HCT116 (cell line): ENCODE measurements at regions not wholly inside any gene's neighbourhood (a gene's known extent, or its start where the extent isn't known, plus 50 kb on each side); places are given as distances from the start of the nearest gene placed in this dataset.

Experiments used
- CEBPB ChIP-seq: IDR thresholded peaks from 2 replicates; pipeline ENCODE4 v1.6.1; 2012; ENCODE audit warnings: low read depth
- CTCF ChIP-seq, 3 experiments: fragments of 200-600 bp in 1 of 3; sonication (generic) in 1 of 3; IDR thresholded peaks in 2 of 3; conservative IDR thresholded peaks in 1 of 3; 2 replicates each; pipeline ENCODE4 v1.5.1; 2012 to 2017; ENCODE audit warnings: low read depth in 2 of 3, low read length in 2 of 3, antibody characterized with exemption in 1 of 3, borderline replicate concordance in 1 of 3, control low read depth in 1 of 3, mild to moderate bottlenecking in 1 of 3, mixed read lengths in 1 of 3, mixed run types in 1 of 3, moderate library complexity in 1 of 3; ENCODE audit not compliant: insufficient read depth in 1 of 3
- ELF1 ChIP-seq: IDR thresholded peaks from 2 replicates; pipeline ENCODE4 v1.6.1; 2012; ENCODE audit warnings: low read depth, borderline replicate concordance
- FOSL1 ChIP-seq: IDR thresholded peaks from 2 replicates; pipeline ENCODE4 v1.6.1; 2012; ENCODE audit warnings: low read depth
- MAX ChIP-seq: IDR thresholded peaks from 2 replicates; pipeline ENCODE4 v1.6.1; 2012
- POLR2A ChIP-seq: IDR thresholded peaks from 2 replicates; pipeline ENCODE4 v1.7.0; 2011; ENCODE audit warnings: borderline replicate concordance; ENCODE audit not compliant: insufficient read depth, insufficient read length; ENCODE audit errors: extremely low read depth
- POLR2AphosphoS5 ChIP-seq: IDR thresholded peaks from 2 replicates; pipeline ENCODE4 v1.6.1; 2011; ENCODE audit warnings: mild to moderate bottlenecking, low read depth, low read length, moderate library complexity
- RAD21 ChIP-seq: IDR thresholded peaks from 2 replicates; pipeline ENCODE4 v1.6.1; 2012; ENCODE audit warnings: low read depth, mild to moderate bottlenecking
- TCF7L2 ChIP-seq: IDR thresholded peaks from 2 replicates; pipeline ENCODE4 v1.7.0; 2011; ENCODE audit warnings: borderline replicate concordance, inconsistent platforms; ENCODE audit not compliant: insufficient read depth, insufficient read length; ENCODE audit errors: extremely low read depth
- ZFX ChIP-seq: fragments of 450-650 bp; IDR thresholded peaks from 2 replicates; pipeline ENCODE4 v1.6.1; 2017

GRCh38 chr5:72722792-72723452, 93.5 kb upstream of the TNPO1 start:
- TF ChIP-seq TCF7L2: no peak
- TF ChIP-seq CTCF (IDR thresholded peaks at IDR 0.05 in 2 of 3, conservative IDR thresholded peaks at IDR 0.05 in 1 of 3; ENCODE audit: borderline replicate concordance in 1 of 3, insufficient read depth in 1 of 3, low read depth in 2 of 3, low read length in 2 of 3): no peak
- no peak for TF ChIP-seq CEBPB
- no peak for TF ChIP-seq POLR2A
- TF ChIP-seq ELF1: no peak
- no peak for TF ChIP-seq MAX
- TF ChIP-seq ZFX: no peak
- TF ChIP-seq POLR2AphosphoS5: no peak
- TF ChIP-seq RAD21: no peak
- TF ChIP-seq FOSL1: no peak
